HepG2 (cell line): ENCODE measurements at regions not wholly inside any gene's neighbourhood (a gene's known extent, or its start where the extent isn't known, plus 50 kb on each side); places are given as distances from the start of the nearest gene placed in this dataset.

Experiments
- ATAC-seq: fragments of 200-7000 bp; cut with Tn5 transposase; 3 replicates; pipeline ENCODE4 v1.9.1; 2020; ENCODE audit warnings: mild to moderate bottlenecking, moderate library complexity
- BruUV-seq: library from RNA; stranded (reverse); fragments of 400-500 nt; replicated peaks from 2 replicates; lab custom pipeline; 2021; lab: Mats Ljungman, UMichigan
- CTCF ChIA-PET: fragments of 300-600 bp; formaldehyde crosslinking; extraction: SDS; loops from one replicate; lab custom pipeline; 2021; ENCODE audit warnings: low total read pairs, inconsistent platforms, low intra/inter-chr PET ratio; lab: Yijun Ruan, JAX
- POLR2A ChIA-PET: fragments of 350-600 bp; sonication (Branson Sonifier 250); formaldehyde crosslinking; loops from one replicate; lab custom pipeline; 2020; ENCODE audit warnings: antibody characterized with exemption, inconsistent platforms; lab: Yijun Ruan, JAX
- DNase-seq: peaks from one replicate; pipeline ENCODE4 v3.0.0-alpha.2; 2015; ENCODE audit warnings: low spot score
- FAIRE-seq: peaks from 3 replicates; lab custom pipeline; 2011; peaks lifted over from hg19 to GRCh38; lab: Jason Lieb, UNC
- H2AFZ ChIP-seq: one replicate; pipeline ENCODE4 v1.6.1; 2011; ENCODE audit warnings: low read length, inconsistent platforms
- H3K27ac ChIP-seq: fragments of 300-600 bp; 3 replicates; pipeline ENCODE4 v1.8.0; 2011; ENCODE audit warnings: mixed run types, mild to moderate bottlenecking, mixed read lengths, low read length, inconsistent platforms; ENCODE audit not compliant: insufficient read depth; ENCODE audit errors: extremely low read length
- H3K27me3 ChIP-seq, 2 experiments: fragments of 200-600 bp in 1 of 2; 2 replicates in 1 of 2; 3 replicates in 1 of 2; pipeline versions ENCODE4 v1.6.0 to v1.8.0; 2011; ENCODE audit warnings: low read length in 2 of 2, mild to moderate bottlenecking in 2 of 2, moderate library complexity in 2 of 2, inconsistent platforms in 1 of 2; ENCODE audit not compliant: insufficient read depth in 2 of 2, control insufficient read depth in 1 of 2
- H3K36me3 ChIP-seq, 2 experiments: fragments of 200-600 bp in 1 of 2; replicated peaks in 1 of 2; 2 replicates in 1 of 2; 3 replicates in 1 of 2; pipeline versions ENCODE4 v1.5.1 to v1.8.0; 2011; ENCODE audit warnings: low read length in 2 of 2, inconsistent platforms in 1 of 2; ENCODE audit not compliant: insufficient read depth in 2 of 2, control insufficient read depth in 1 of 2
- H3K4me1 ChIP-seq: 2 replicates; pipeline ENCODE4 v1.5.1; 2012; ENCODE audit warnings: low read length, inconsistent platforms; ENCODE audit not compliant: insufficient read depth
- H3K4me2 ChIP-seq: 2 replicates; pipeline ENCODE4 v1.6.0; 2011; ENCODE audit warnings: low read depth, low read length, inconsistent platforms
- H3K4me3 ChIP-seq, 3 experiments: fragments of 200-600 bp in 1 of 3; sonication (generic), shearing (Covaris generic) in 1 of 3; replicated peaks in 1 of 3; 2 replicates each; pipeline ENCODE4 v1.5.1; 2011 to 2016; ENCODE audit warnings: low read length in 3 of 3, inconsistent platforms in 2 of 3, low read depth in 2 of 3, mild to moderate bottlenecking in 2 of 3, control low read depth in 1 of 3, mixed read lengths in 1 of 3; ENCODE audit not compliant: insufficient read depth in 1 of 3
- H3K79me2 ChIP-seq: one replicate; pipeline ENCODE4 v1.6.1; 2011; ENCODE audit warnings: low read length, inconsistent platforms; ENCODE audit not compliant: insufficient read depth
- H3K9ac ChIP-seq: 2 replicates; pipeline ENCODE4 v1.6.0; 2011; ENCODE audit warnings: mild to moderate bottlenecking, low read depth, low read length, inconsistent platforms; ENCODE audit not compliant: insufficient read depth
- H3K9me3 ChIP-seq: 2 replicates; pipeline ENCODE4 v1.5.1; 2012; ENCODE audit warnings: mild to moderate bottlenecking, low read length
- H4K20me1 ChIP-seq: 2 replicates; pipeline ENCODE4 v1.6.0; 2011; ENCODE audit warnings: inconsistent platforms, mild to moderate bottlenecking, low read length, moderate library complexity; ENCODE audit not compliant: insufficient read depth
- CERS6 ChIP-seq: sonication (generic); formaldehyde crosslinking; IDR thresholded peaks from 2 replicates; pipeline ENCODE4 v1.5.0; 2020; ENCODE audit warnings: missing genetic modification reagents
- ESRRA ChIP-seq: sonication (generic); formaldehyde crosslinking; IDR thresholded peaks from 2 replicates; pipeline ENCODE4 v1.5.1; 2020; ENCODE audit warnings: mild to moderate bottlenecking, low read depth, missing genetic modification reagents
- PRMT3 ChIP-seq: sonication (generic); formaldehyde crosslinking; IDR thresholded peaks from 2 replicates; pipeline ENCODE4 v1.8.1; 2022; ENCODE audit warnings: low read depth, mild to moderate bottlenecking, moderate library complexity, missing genetic modification reagents, borderline replicate concordance
- ZIK1 ChIP-seq: sonication (generic); formaldehyde crosslinking; IDR thresholded peaks from 2 replicates; pipeline ENCODE4 v1.5.0; 2020; ENCODE audit warnings: mild to moderate bottlenecking, low read depth, missing genetic modification reagents, borderline replicate concordance
- ZNF431 ChIP-seq: sonication (generic); formaldehyde crosslinking; IDR thresholded peaks from 2 replicates; pipeline ENCODE4 v1.9.0; 2022; ENCODE audit warnings: missing genetic modification reagents, low read depth, mild to moderate bottlenecking, borderline replicate concordance
- ZNF503 ChIP-seq: sonication (generic); formaldehyde crosslinking; IDR thresholded peaks from 2 replicates; pipeline ENCODE4 v1.4.0; 2020; ENCODE audit warnings: missing genetic modification reagents
- ZNF710 ChIP-seq: sonication (generic); formaldehyde crosslinking; IDR thresholded peaks from 2 replicates; pipeline ENCODE4 v1.5.0; 2020; ENCODE audit warnings: mild to moderate bottlenecking, missing genetic modification reagents, borderline replicate concordance
- WGBS: methylation state at CpG from one replicate; pipeline ENCODE4 v1.1.6; 2017; ENCODE audit warnings: low lambda C conversion rate; 5-methylcytosine and 5-hydroxymethylcytosine counted together
- in situ Hi-C: cut with HindIII; loops from 2 replicates; pipeline ENCODE4 v1.10.0; 2017; ENCODE audit warnings: low pct_unique_long_range_greater_than_20kb; ENCODE audit not compliant: extremely low pct_ligation_motif_present
- intact Hi-C: fragments of 100-400 bp; cut with micrococcal nuclease; formaldehyde crosslinking; loops from one replicate; pipeline ENCODE4 v1.10.0; 2022; ENCODE audit not compliant: unreplicated experiment

- TF ChIP-seq ZNF710 (CRISPR knock-in tag): no peak
- no peak for TF ChIP-seq CERS6
- no peak for TF ChIP-seq ZNF431 (CRISPR knock-in tag)
Observed at GRCh38 chr2:7703543-7704144, 786.4 kb downstream of the RNF144A start (continued).

DNA sequence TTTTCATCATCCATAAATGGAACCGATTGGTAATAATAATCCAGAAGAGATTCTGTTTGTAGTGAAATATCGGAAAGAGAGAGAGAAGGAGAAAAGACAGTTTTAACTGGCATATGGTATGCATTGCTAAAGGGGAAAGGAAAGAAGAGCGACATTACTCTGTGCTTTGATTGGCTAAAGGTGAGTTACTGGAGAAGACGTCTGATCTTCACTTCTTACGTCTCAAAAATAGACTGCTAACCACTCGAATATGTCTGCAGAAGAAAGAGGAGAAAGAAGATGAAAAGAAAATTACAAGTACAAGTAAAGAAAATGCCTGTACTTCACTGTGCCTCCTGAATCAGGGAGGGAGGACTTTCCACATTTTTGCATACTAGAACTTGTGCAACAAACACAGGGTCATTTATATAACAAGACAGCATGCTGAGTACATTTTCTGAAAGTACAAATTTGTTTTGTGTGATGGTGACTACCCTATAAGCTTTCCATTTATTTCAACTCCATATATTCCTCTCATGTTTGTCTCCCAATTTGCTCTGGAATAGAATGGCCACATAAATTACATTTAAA, 787.2 kb downstream of the RNF144A start:
- no peaks in the 10 kb centered on the region for H3K79me2 ChIP-seq
- ATAC-seq: no peak
- BruUV-seq: no TSS peak
- H3K4me1 ChIP-seq: no peaks in the 10 kb centered on the region
- no peak for DNase-seq
- no peaks in the 10 kb centered on the region for H3K36me3 ChIP-seq
- H3K27me3 ChIP-seq: no peaks in the 10 kb centered on the region
- H2AFZ ChIP-seq: no peak overlapping the region
- intact Hi-C loops: no loop called here
- TF ChIP-seq PRMT3 (no peak), ESRRA (CRISPR knock-in tag) (no peak), ZNF503 (CRISPR knock-in tag) (no peak), ZIK1 (CRISPR knock-in tag) (no peak)
- H4K20me1 ChIP-seq: no peaks in the 10 kb centered on the region
- H3K9ac ChIP-seq: no peak overlapping the region
- H3K4me2 ChIP-seq: no peak overlapping the region
- ChIA-PET POLR2A (no interaction called here), CTCF (no interaction called here)
- WGBS: 25% methylated on average over 6 of the region's 6 CpGs
- H3K9me3 ChIP-seq: no peaks in the 10 kb centered on the region
- in situ Hi-C loops: no loop called here
- FAIRE-seq: no peak
- H3K27ac ChIP-seq: no peak overlapping the region
- no peak overlapping the region for H3K4me3 ChIP-seq
